ENCODE measurements at regions not wholly inside any gene's neighbourhood (a gene's known extent, or its start where the extent isn't known, plus 50 kb on each side); places are given as distances from the start of the nearest gene placed in this dataset.

DNA sequence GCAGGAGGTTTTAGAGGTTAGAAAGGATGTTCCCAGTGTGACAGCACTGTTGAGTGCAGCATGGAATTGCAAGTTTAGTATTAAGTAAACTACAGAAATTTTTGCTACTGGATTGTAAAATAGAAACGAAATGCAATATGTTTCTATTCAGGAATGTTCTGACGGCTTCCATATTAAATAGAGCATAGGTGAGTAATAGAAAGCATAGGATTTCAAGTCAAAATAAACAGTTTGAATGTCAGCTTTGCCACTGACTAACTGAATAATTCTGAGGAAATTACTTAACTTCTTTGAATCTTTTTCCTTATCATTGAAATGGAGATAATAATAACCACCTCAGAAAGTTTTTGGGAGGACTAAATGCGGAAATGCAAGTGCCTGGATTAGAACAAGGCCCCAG is 331.9 kb upstream of the GK2 start:
- Histone ChIP-seq H3K4me3 (ENCODE audit: insufficient read depth, low read depth, low read length) (no peak overlapping the region), H3K23ac (ENCODE audit: low read depth, low read length) (no peak overlapping the region), H3K27ac (ENCODE audit: insufficient read depth, low read length) (no peak overlapping the region), H2BK20ac (ENCODE audit: low read depth, low read length) (no peak overlapping the region), H3K9ac (ENCODE audit: low read depth, low read length) (no peak overlapping the region), H3K4ac (ENCODE audit: low read depth, low read length) (no peak overlapping the region), H2AK5ac (ENCODE audit: low read depth, low read length) (no peak overlapping the region), H3K4me2 (ENCODE audit: low read depth, low read length) (no peak overlapping the region), H4K8ac (ENCODE audit: low read depth in 2 of 2, low read length in 2 of 2) (no peak overlapping the region), H2BK15ac (ENCODE audit: low read depth, low read length) (no peak overlapping the region), H4K91ac (ENCODE audit: insufficient read depth, low read depth, low read length) (no peak overlapping the region), H3K18ac (ENCODE audit: low read depth, low read length) (no peak overlapping the region), H3K9me3 (ENCODE audit: control insufficient read depth, insufficient read depth, low read length) (no peaks in the 10 kb centered on the region), H3K56ac (ENCODE audit: extremely low read depth, insufficient read depth, low read length) (no peak overlapping the region), H2BK5ac (ENCODE audit: low read depth, low read length, poor library complexity, severe bottlenecking) (no peak overlapping the region), H3K27me3 (ENCODE audit: control insufficient read depth, insufficient read depth, low read length) (no peaks in the 10 kb centered on the region), H3K36me3 (ENCODE audit: control insufficient read depth, insufficient read depth, low read length) (no peaks in the 10 kb centered on the region), H2BK120ac (ENCODE audit: low read depth, low read length) (no peak overlapping the region), H3K9me1 (ENCODE audit: insufficient read depth, low read length) (no peaks in the 10 kb centered on the region), H4K5ac (ENCODE audit: low read depth, low read length) (no peak overlapping the region), H3K14ac (replicated peaks; ENCODE audit: low read depth, low read length) (no peak overlapping the region), H3K4me1 (ENCODE audit: control insufficient read depth, insufficient read depth, low read length) (no peaks in the 10 kb centered on the region), H2AFZ (replicated peaks; ENCODE audit: low read length, poor library complexity) (no peak overlapping the region), H2AK9ac (replicated peaks; ENCODE audit: low read depth, low read length, poor library complexity) (no peak overlapping the region), H4K20me1 (ENCODE audit: insufficient read depth, low read length) (no peaks in the 10 kb centered on the region), H3K79me1 (ENCODE audit: low read depth in 1 of 2, low read length in 2 of 2) (no peaks in the 10 kb centered on the region)
- intact Hi-C loops (cut with micrococcal nuclease) = no loop called here
- no peak for ATAC-seq (ENCODE audit: low read depth)
- CTCF ChIA-PET = no interaction called here
- TF ChIP-seq MAZ (IDR thresholded peaks at IDR 0.05; ENCODE audit: borderline replicate concordance, low read depth, low read length) (no peak), RAD21 (IDR thresholded peaks at IDR 0.05; ENCODE audit: low read length) (no peak), MAFK (IDR thresholded peaks at IDR 0.05; ENCODE audit: low read depth, low read length) (no peak), CEBPB (IDR thresholded peaks at IDR 0.05; ENCODE audit: low read depth, low read length) (no peak), MXI1 (IDR thresholded peaks at IDR 0.05; ENCODE audit: borderline replicate concordance, low read depth, low read length) (no peak), RFX5 (IDR thresholded peaks at IDR 0.05; ENCODE audit: low read depth, low read length) (no peak), POLR2A (IDR thresholded peaks at IDR 0.05; ENCODE audit: low read depth, low read length) (no peak), BHLHE40 (IDR thresholded peaks at IDR 0.05; ENCODE audit: low read depth, low read length) (no peak), SMC3 (IDR thresholded peaks at IDR 0.05; ENCODE audit: low read depth, low read length) (no peak)
- TF ChIP-seq, protein P1, sequence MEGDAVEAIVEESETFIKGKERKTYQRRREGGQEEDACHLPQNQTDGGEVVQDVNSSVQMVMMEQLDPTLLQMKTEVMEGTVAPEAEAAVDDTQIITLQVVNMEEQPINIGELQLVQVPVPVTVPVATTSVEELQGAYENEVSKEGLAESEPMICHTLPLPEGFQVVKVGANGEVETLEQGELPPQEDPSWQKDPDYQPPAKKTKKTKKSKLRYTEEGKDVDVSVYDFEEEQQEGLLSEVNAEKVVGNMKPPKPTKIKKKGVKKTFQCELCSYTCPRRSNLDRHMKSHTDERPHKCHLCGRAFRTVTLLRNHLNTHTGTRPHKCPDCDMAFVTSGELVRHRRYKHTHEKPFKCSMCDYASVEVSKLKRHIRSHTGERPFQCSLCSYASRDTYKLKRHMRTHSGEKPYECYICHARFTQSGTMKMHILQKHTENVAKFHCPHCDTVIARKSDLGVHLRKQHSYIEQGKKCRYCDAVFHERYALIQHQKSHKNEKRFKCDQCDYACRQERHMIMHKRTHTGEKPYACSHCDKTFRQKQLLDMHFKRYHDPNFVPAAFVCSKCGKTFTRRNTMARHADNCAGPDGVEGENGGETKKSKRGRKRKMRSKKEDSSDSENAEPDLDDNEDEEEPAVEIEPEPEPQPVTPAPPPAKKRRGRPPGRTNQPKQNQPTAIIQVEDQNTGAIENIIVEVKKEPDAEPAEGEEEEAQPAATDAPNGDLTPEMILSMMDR (conservative IDR thresholded peaks at IDR 0.05; ENCODE audit: low read depth, low read length) = no peak
- TF ChIP-seq, protein P2, sequence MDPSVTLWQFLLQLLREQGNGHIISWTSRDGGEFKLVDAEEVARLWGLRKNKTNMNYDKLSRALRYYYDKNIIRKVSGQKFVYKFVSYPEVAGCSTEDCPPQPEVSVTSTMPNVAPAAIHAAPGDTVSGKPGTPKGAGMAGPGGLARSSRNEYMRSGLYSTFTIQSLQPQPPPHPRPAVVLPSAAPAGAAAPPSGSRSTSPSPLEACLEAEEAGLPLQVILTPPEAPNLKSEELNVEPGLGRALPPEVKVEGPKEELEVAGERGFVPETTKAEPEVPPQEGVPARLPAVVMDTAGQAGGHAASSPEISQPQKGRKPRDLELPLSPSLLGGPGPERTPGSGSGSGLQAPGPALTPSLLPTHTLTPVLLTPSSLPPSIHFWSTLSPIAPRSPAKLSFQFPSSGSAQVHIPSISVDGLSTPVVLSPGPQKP (IDR thresholded peaks at IDR 0.05; ENCODE audit: borderline replicate concordance, low read depth, low read length) = no peak
- TF ChIP-seq, protein P3, sequence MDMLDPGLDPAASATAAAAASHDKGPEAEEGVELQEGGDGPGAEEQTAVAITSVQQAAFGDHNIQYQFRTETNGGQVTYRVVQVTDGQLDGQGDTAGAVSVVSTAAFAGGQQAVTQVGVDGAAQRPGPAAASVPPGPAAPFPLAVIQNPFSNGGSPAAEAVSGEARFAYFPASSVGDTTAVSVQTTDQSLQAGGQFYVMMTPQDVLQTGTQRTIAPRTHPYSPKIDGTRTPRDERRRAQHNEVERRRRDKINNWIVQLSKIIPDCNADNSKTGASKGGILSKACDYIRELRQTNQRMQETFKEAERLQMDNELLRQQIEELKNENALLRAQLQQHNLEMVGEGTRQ (IDR thresholded peaks at IDR 0.05; ENCODE audit: low read depth, low read length) = no peak
- WGBS, 2 experiments (ENCODE audit: extremely low coverage in 2 of 2, insufficient read length in 1 of 2) = 0% methylated on average over 1 of the region's 3 CpGs; no CpG with 5 or more reads in 1 of the 2 experiments
- POLR2A ChIA-PET (ENCODE audit: unreplicated experiment) = no interaction called here
- DNase-seq = no peak
- BruUV-seq (replicated peaks) = no TSS peak
- in situ Hi-C loops (cut with MboI; ENCODE audit: low sequenced_read_pairs) = no loop called here
- dilution Hi-C loops (cut with HindIII; ENCODE audit: low sequenced_read_pairs, unreplicated experiment) = no loop called here

Measured in IMR-90 (cell line).